ENCODE measurements at regions not wholly inside any gene's neighbourhood (a gene's known extent, or its start where the extent isn't known, plus 50 kb on each side); places are given as distances from the start of the nearest gene placed in this dataset.

DNA sequence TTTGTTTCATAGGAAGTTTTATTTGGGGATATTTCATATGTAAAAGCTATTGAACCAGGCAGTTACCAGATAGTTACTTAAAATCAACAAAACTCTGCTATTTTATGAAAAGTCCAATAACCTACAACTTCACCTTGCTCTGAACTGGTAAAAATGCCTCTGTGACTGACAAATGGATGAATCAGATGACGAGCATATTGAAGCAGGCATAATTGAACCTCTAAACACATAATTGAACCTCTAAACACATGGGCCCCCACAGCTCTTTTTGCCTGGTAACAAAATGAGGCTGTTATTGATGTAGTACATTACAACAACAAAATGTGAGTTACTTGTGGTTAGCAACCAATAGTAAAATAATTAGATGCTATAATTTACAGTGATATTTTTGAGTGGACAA lies 99.7 kb downstream of the MBL2 start:
- Mint-ChIP-seq H3K4me3 (ENCODE audit: unreplicated experiment) (no peak overlapping the region), H3K36me3 (ENCODE audit: unreplicated experiment) (no peaks in the 10 kb centered on the region), H3K27ac (ENCODE audit: unreplicated experiment) (no peak overlapping the region), H3K4me1 (ENCODE audit: low read depth, unreplicated experiment) (no peaks in the 10 kb centered on the region), H3K9me3 (ENCODE audit: unreplicated experiment) (no peaks in the 10 kb centered on the region), H3K27me3 (ENCODE audit: unreplicated experiment) (peaks cover 2% of the 10 kb centered on the region)
- no peak for TF ChIP-seq CTCF (IDR thresholded peaks at IDR 0.05; ENCODE audit: partially characterized antibody, unreplicated experiment)
- no peak for DNase-seq

GRCh38 chr10:52673468-52673867 lies 99.1 kb downstream of the MBL2 start:
- H3K27me3 Mint-ChIP-seq (ENCODE audit: unreplicated experiment): peaks cover 2% of the 10 kb centered on the region
- H3K9me3 Mint-ChIP-seq (ENCODE audit: unreplicated experiment): no peaks in the 10 kb centered on the region
- no peak for DNase-seq
- no peak overlapping the region for H3K27ac Mint-ChIP-seq (ENCODE audit: unreplicated experiment)
- TF ChIP-seq CTCF (IDR thresholded peaks at IDR 0.05; ENCODE audit: partially characterized antibody, unreplicated experiment): no peak
- no peaks in the 10 kb centered on the region for H3K36me3 Mint-ChIP-seq (ENCODE audit: unreplicated experiment)
- no peaks in the 10 kb centered on the region for H3K4me1 Mint-ChIP-seq (ENCODE audit: low read depth, unreplicated experiment)
- H3K4me3 Mint-ChIP-seq (ENCODE audit: unreplicated experiment): no peak overlapping the region

DNA sequence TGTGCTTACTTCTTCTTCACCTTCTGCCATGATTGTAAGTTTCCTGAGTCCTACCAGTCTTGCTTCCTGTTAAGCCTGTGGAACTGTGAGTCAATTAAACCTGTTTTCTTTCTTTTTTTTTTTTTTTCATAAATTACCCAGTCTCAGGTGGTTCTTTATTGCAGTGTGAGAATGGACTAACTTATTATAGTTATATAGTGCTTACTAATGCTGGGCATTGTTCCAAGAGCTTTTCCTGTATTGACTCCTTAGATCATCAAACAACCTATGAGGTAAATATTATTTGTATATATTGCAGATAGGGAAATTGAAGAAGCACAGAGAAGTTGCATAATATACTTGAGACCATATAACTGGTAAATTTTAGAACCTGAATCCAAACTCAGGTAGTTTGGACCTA lies 98.1 kb downstream of the MBL2 start:
- no peak for DNase-seq
- no peaks in the 10 kb centered on the region for H3K9me3 Mint-ChIP-seq (ENCODE audit: unreplicated experiment)
- H3K27ac Mint-ChIP-seq (ENCODE audit: unreplicated experiment): no peak overlapping the region
- H3K36me3 Mint-ChIP-seq (ENCODE audit: unreplicated experiment): no peaks in the 10 kb centered on the region
- no peaks in the 10 kb centered on the region for H3K4me1 Mint-ChIP-seq (ENCODE audit: low read depth, unreplicated experiment)
- H3K4me3 Mint-ChIP-seq (ENCODE audit: unreplicated experiment): no peak overlapping the region
- TF ChIP-seq CTCF (IDR thresholded peaks at IDR 0.05; ENCODE audit: partially characterized antibody, unreplicated experiment): no peak
- peaks cover 2% of the 10 kb centered on the region for H3K27me3 Mint-ChIP-seq (ENCODE audit: unreplicated experiment)

GRCh38 chr10:52677086-52677485 lies 95.5 kb downstream of the MBL2 start:
- H3K27ac Mint-ChIP-seq (ENCODE audit: unreplicated experiment): no peak overlapping the region

DNA sequence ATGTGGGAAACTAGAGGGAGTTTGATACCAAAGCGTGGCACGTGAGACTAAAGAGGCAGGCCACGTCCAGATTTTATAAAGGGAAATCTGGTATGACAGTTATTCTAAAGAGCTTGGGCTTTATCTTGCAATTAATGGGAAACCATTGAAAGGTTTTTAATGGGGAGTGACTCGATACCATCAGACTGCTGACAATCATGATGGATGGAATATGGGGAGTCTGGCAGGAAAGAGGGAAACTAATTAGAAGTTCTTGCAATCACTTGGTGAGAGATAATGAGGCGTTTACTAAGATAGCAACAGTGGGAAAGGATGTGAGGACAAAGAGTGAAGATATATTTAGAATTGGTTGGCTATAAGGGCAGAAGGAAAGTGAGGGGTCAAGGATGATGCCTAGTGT lies 94.0 kb downstream of the MBL2 start:
- TF ChIP-seq CTCF (IDR thresholded peaks at IDR 0.05; ENCODE audit: partially characterized antibody, unreplicated experiment): no peak
- Mint-ChIP-seq H3K27ac (ENCODE audit: unreplicated experiment) (no peak overlapping the region), H3K27me3 (ENCODE audit: unreplicated experiment) (no peaks in the 10 kb centered on the region), H3K36me3 (ENCODE audit: unreplicated experiment) (no peaks in the 10 kb centered on the region), H3K9me3 (ENCODE audit: unreplicated experiment) (no peaks in the 10 kb centered on the region), H3K4me1 (ENCODE audit: low read depth, unreplicated experiment) (no peaks in the 10 kb centered on the region), H3K4me3 (ENCODE audit: unreplicated experiment) (no peak overlapping the region)
- DNase-seq: no peak

More at GRCh38 chr10:52677086-52677485, 95.5 kb downstream of the MBL2 start:
- Mint-ChIP-seq H3K27me3 (ENCODE audit: unreplicated experiment) (no peaks in the 10 kb centered on the region), H3K36me3 (ENCODE audit: unreplicated experiment) (no peaks in the 10 kb centered on the region), H3K4me1 (ENCODE audit: low read depth, unreplicated experiment) (no peaks in the 10 kb centered on the region), H3K9me3 (ENCODE audit: unreplicated experiment) (no peaks in the 10 kb centered on the region), H3K4me3 (ENCODE audit: unreplicated experiment) (no peak overlapping the region)
- no peak for DNase-seq
- no peak for TF ChIP-seq CTCF (IDR thresholded peaks at IDR 0.05; ENCODE audit: partially characterized antibody, unreplicated experiment)
